ENCODE measurements at regions not wholly inside any gene's neighbourhood (a gene's known extent, or its start where the extent isn't known, plus 50 kb on each side); places are given as distances from the start of the nearest gene placed in this dataset.

DNA sequence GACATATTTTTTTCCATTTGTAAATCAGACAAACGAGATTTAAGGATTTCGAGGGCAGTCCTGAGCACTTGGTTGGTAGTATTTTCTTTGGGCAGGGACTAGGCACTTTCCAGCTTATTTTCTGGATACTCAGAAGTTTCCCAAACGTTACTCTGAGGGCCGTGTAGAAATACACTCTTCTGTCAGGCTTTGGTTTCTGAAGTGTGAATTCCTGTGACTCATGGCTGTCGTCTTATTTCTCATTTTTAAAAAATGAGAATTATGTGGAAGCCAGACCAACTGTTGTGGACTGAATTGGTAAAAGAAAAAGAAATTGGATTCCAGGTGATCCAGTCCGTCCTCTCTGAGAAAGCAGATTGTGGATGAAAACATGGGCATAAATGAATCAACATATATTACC is 658.6 kb upstream of the FANCL start:
- Mint-ChIP-seq H3K4me3 (ENCODE audit: unreplicated experiment) (no peak overlapping the region), H3K27ac (ENCODE audit: unreplicated experiment) (no peak overlapping the region), H3K27me3 (ENCODE audit: unreplicated experiment) (no peaks in the 10 kb centered on the region), H3K4me1 (ENCODE audit: unreplicated experiment) (no peaks in the 10 kb centered on the region), H3K9me3 (ENCODE audit: unreplicated experiment) (no peaks in the 10 kb centered on the region), H3K36me3 (ENCODE audit: low read depth, unreplicated experiment) (no peaks in the 10 kb centered on the region)
- DNase-seq (ENCODE audit: low spot score) = no peak
- TF ChIP-seq CTCF (IDR thresholded peaks at IDR 0.05; ENCODE audit: unreplicated experiment) = no peak

DNA sequence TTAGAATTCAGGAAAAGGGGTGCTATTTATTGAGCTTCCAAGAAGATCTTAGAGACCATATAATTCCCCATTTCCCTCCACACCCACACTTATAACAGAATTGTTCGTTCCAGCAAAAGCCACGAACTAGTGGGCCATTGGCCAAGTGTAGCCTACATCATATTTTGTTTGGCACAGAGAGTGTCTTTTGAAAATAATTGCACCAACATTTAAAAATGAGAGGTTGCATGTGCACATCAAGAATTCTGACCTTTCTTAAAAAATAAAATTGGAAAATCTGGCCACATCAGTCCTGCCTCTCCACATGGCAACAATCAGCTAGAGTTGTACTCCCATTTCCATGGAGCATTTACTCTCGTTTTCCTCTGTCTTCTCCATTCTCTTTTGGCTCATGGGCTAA is 655.5 kb upstream of the FANCL start:
- H3K9me3 Mint-ChIP-seq (ENCODE audit: unreplicated experiment) = no peaks in the 10 kb centered on the region

DNA sequence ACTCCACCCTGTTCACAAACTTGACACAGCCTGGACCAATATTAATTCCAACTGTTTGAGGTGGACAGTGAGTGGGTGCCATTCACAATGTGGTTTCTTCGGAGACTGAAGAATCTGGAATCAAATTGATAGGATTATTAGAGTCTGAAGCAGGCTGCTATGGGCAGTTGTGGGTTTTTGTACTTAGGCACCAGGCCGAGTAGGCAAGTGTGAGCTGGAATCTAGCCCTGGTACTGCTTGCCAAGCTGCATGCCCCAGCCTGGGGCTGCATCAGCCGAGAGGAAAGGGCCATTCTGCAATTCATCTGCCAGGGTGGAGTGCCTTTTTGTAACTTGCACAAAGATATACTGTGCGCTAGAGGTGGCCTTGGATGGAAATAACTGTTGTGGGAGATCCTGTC is 654.7 kb upstream of the FANCL start:
- no peaks in the 10 kb centered on the region for H3K9me3 Mint-ChIP-seq (ENCODE audit: unreplicated experiment)
- no peak for TF ChIP-seq CTCF (IDR thresholded peaks at IDR 0.05; ENCODE audit: unreplicated experiment)
- no peak for DNase-seq (ENCODE audit: low spot score)
- H3K36me3 Mint-ChIP-seq (ENCODE audit: low read depth, unreplicated experiment) = no peaks in the 10 kb centered on the region
- no peak overlapping the region for H3K4me3 Mint-ChIP-seq (ENCODE audit: unreplicated experiment)
- H3K27ac Mint-ChIP-seq (ENCODE audit: unreplicated experiment) = no peak overlapping the region
- H3K27me3 Mint-ChIP-seq (ENCODE audit: unreplicated experiment) = peaks cover 1% of the 10 kb centered on the region
- H3K4me1 Mint-ChIP-seq (ENCODE audit: unreplicated experiment) = no peaks in the 10 kb centered on the region

More for the DNA sequence above, 655.5 kb upstream of the FANCL start:
- no peak for DNase-seq (ENCODE audit: low spot score)
- TF ChIP-seq CTCF (IDR thresholded peaks at IDR 0.05; ENCODE audit: unreplicated experiment) = no peak
- Mint-ChIP-seq H3K27me3 (ENCODE audit: unreplicated experiment) (peaks cover under 1% of the 10 kb centered on the region), H3K4me3 (ENCODE audit: unreplicated experiment) (no peak overlapping the region), H3K36me3 (ENCODE audit: low read depth, unreplicated experiment) (no peaks in the 10 kb centered on the region), H3K27ac (ENCODE audit: unreplicated experiment) (no peak overlapping the region), H3K4me1 (ENCODE audit: unreplicated experiment) (no peaks in the 10 kb centered on the region)

GRCh38 chr2:58893656-58894351 is 652.7 kb upstream of the FANCL start:
- no peaks in the 10 kb centered on the region for H3K9me3 Mint-ChIP-seq (ENCODE audit: unreplicated experiment)
- H3K36me3 Mint-ChIP-seq (ENCODE audit: low read depth, unreplicated experiment) = no peaks in the 10 kb centered on the region
- no peaks in the 10 kb centered on the region for H3K4me1 Mint-ChIP-seq (ENCODE audit: unreplicated experiment)
- no peak overlapping the region for H3K4me3 Mint-ChIP-seq (ENCODE audit: unreplicated experiment)
- H3K27ac Mint-ChIP-seq (ENCODE audit: unreplicated experiment) = no peak overlapping the region
- no peak for DNase-seq (ENCODE audit: low spot score)
- H3K27me3 Mint-ChIP-seq (ENCODE audit: unreplicated experiment) = peaks cover 1% of the 10 kb centered on the region
- no peak for TF ChIP-seq CTCF (IDR thresholded peaks at IDR 0.05; ENCODE audit: unreplicated experiment)

- no peak overlapping the region for H3K4me3 Mint-ChIP-seq (ENCODE audit: unreplicated experiment)
- TF ChIP-seq CTCF (IDR thresholded peaks at IDR 0.05; ENCODE audit: unreplicated experiment) = no peak
- no peaks in the 10 kb centered on the region for H3K36me3 Mint-ChIP-seq (ENCODE audit: low read depth, unreplicated experiment)
- H3K27me3 Mint-ChIP-seq (ENCODE audit: unreplicated experiment) = peaks cover 1% of the 10 kb centered on the region
- no peak for DNase-seq (ENCODE audit: low spot score)
- H3K9me3 Mint-ChIP-seq (ENCODE audit: unreplicated experiment) = no peaks in the 10 kb centered on the region
- H3K27ac Mint-ChIP-seq (ENCODE audit: unreplicated experiment) = no peak overlapping the region
- H3K4me1 Mint-ChIP-seq (ENCODE audit: unreplicated experiment) = no peaks in the 10 kb centered on the region
Measured at GRCh38 chr2:58891828-58892377, 650.8 kb upstream of the FANCL start.
